22Rv1 (cell line): ENCODE measurements at regions not wholly inside any gene's neighbourhood (a gene's known extent, or its start where the extent isn't known, plus 50 kb on each side); places are given as distances from the start of the nearest gene placed in this dataset.
"Not testable (repeated sequence)": the region's sequence is repeated elsewhere in the genome, so short reads cannot be mapped to it uniquely, and the experiment has no call there.

Source experiments
- H3K27ac ChIP-seq: fragments of 450-650 bp; 2 replicates; pipeline ENCODE4 v1.5.1; 2017
- ZFX ChIP-seq: fragments of 450-650 bp; IDR thresholded peaks from 2 replicates; pipeline ENCODE4 v1.6.1; 2017; ENCODE audit warnings: antibody characterized with exemption, borderline replicate concordance
- TF ChIP-seq, protein P1 (sequence below): fragments of 450-650 bp; IDR thresholded peaks from 2 replicates; pipeline ENCODE4 v1.5.1; 2017; ENCODE audit warnings: mild to moderate bottlenecking

DNA sequence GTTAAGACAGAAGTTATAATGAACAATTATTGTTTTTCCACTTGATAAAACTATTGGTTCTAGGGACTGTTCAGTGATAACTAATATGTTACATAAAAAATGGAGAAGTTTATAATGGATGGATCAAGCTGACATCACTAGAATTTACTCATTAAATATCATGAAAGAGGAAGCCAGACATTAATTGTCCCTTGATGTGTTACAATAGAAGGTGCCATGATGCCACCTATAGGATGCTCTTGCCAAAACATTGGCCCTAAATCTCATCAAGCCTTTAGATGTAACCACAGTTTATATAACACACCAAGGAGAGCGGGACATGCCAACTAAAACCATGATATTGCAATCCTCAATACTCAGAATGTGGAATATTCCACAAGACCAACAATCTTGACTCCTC lies 147.9 kb upstream of the MON1B start:
- TF ChIP-seq, protein P1, sequence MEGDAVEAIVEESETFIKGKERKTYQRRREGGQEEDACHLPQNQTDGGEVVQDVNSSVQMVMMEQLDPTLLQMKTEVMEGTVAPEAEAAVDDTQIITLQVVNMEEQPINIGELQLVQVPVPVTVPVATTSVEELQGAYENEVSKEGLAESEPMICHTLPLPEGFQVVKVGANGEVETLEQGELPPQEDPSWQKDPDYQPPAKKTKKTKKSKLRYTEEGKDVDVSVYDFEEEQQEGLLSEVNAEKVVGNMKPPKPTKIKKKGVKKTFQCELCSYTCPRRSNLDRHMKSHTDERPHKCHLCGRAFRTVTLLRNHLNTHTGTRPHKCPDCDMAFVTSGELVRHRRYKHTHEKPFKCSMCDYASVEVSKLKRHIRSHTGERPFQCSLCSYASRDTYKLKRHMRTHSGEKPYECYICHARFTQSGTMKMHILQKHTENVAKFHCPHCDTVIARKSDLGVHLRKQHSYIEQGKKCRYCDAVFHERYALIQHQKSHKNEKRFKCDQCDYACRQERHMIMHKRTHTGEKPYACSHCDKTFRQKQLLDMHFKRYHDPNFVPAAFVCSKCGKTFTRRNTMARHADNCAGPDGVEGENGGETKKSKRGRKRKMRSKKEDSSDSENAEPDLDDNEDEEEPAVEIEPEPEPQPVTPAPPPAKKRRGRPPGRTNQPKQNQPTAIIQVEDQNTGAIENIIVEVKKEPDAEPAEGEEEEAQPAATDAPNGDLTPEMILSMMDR = peak; percentile 61
- no peak for TF ChIP-seq ZFX
- H3K27ac ChIP-seq = no peak overlapping the region

DNA sequence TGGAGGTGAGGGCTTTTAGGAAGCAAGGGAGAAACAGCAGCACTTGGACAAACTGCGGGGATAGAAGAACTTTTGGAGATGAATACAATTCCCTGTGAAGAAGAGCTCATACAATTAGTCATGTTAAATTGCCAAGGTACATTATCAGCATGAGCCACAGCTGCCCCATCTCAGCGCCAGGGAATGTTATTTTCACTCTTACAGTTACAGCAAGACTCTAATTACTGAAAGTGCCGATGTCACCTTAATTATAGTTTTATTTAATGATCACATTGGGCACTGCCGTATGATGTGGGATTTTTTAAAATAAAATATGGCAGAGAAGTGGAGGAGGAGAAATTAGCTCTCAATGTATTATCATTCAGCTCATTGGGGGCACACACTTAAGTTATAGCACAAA lies 144.8 kb upstream of the MON1B start:
- H3K27ac ChIP-seq = no peak overlapping the region
- TF ChIP-seq, protein P1 = no peak
- no peak for TF ChIP-seq ZFX

DNA sequence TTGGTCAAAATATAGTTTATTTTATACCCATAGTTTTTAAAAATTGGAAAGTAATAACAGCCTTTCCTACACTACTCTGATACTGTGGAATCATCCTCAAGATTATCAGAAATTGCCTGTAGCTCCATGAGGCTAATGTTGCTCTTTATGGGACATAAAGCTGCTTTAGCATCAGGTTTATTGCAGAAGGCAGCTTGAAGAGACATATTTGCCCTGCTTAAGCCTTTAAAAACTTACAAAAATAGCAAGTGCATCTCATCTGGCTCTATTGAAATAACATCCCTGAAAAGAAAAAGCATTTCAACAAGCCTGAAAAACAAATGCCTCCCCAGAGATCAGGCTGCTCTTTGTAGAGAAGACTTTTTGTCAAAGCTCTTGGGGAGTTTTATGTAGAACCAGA lies 142.9 kb upstream of the MON1B start:
- no peak for TF ChIP-seq ZFX
- TF ChIP-seq, protein P1 = no peak
- H3K27ac ChIP-seq = no peak overlapping the region

DNA sequence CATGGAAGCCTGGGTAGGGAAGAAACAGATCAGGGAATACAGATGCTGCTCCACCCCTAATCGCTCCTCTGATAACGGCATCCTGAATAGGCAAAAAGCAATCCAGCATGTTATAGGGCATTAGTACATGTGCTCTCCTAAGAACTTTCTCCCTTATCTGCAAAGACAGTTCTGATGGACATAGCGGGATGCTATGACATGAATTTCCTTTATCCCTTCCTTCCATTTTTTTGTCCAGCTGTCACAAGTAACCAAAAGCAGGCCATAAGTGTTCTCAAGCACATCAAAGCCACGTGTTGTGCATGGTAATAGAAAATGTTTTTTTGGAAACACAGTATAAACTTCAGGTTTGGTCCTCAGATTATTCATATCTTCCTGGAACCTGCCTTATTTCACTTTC lies 141.4 kb upstream of the MON1B start:
- no peak for TF ChIP-seq ZFX
- TF ChIP-seq, protein P1 = no peak
- H3K27ac ChIP-seq = no peak overlapping the region

DNA sequence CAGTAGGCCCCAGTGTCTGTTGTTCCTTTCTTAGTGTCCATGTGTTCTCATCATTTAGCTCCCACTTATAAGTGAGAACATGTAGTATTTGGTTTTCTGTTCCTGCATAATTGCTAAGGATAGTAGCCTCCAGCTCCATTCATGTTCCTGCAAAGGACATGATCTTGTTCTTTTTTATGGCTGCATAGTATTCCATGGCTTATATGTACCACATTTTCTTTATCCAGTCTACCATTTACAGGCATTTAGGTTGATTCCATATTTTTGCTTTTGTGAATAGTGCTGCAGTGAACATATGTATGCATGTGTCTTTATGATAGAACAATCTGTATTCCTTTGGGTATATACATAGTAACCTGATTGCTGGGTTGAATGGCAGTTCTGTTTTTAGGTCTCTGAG lies 134.4 kb upstream of the MON1B start:
- not testable (repeated sequence) for H3K27ac ChIP-seq

DNA sequence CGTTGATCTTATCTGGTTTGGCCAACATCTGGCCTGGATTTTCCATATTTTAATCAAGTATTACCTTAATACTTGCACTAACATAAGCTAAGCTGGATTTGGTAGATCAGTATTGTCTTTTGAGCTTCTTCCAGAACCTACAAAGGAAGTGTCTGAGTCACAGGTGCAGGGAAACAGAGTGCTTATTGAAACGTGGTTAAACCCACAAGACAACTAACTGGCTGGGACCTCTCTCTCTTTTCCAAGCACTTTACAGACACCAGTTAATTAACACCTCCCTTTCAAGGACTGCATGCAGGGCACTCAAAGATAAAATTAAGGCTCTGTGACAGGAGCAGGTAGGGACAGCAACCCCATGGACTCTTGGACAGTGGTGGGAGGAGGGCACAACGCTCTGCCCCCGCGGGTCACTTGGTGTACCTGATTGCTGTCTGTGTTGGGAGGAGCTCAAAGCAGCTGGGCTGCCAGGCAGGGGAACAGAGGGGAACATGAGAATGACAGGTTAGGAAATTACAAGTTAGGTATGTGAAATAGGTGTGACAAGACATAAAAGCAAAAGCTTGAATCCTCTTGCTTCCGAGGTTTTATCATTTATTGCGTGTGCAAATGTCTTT lies 133.7 kb upstream of the MON1B start:
- H3K27ac ChIP-seq = no peak overlapping the region
- no peak for TF ChIP-seq ZFX
- TF ChIP-seq, protein P1 = no peak

DNA sequence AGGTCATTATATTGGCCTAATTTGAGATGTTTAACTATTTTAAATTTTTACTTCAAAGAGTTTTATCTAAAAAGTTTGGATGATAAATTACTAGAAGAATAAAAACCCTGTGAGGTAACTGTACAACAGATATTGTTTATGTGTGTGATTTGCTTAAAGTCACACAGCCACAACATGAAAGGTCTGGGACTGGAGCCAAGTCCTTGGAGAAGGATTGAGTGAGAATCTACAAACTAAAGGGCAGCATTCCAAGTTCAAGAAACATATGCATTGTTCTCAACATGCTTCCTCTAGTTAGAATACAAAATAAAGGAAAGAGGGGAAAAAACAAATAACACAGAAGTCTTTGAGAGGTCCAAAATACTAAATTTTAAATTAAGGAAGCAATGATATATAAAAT lies 131.5 kb upstream of the MON1B start:
- TF ChIP-seq, protein P1 = no peak
- TF ChIP-seq ZFX = no peak

DNA sequence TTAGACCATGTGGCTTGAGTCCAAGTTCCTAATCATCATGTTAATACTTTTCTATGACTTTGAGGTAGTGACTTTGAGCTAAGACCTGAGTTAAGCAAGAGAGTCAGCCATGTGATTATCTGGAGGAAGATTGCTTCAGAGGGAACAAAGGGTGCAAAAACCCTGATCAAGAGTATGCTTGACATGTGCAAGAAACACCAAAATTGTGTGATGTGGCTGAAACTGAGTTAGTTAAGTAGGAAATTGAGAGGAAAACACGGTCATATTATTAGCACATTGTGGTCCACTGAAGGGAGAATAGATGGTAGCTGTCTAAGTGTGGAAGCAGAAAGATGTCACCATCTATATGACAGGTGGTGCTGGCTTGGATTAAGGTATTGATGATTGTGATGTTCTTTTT lies 130.4 kb upstream of the MON1B start:
- TF ChIP-seq, protein P1 = no peak
- no peak for TF ChIP-seq ZFX
- H3K27ac ChIP-seq = no peak overlapping the region

More for the DNA sequence above, 131.5 kb upstream of the MON1B start:
- no peak overlapping the region for H3K27ac ChIP-seq
